HG03521 (cell line): ENCODE measurements at regions not wholly inside any gene's neighbourhood (a gene's known extent, or its start where the extent isn't known, plus 50 kb on each side); places are given as distances from the start of the nearest gene placed in this dataset.
"Not testable (repeated sequence)": the region's sequence is repeated elsewhere in the genome, so short reads cannot be mapped to it uniquely, and the experiment has no call there.

Experiments
- ATAC-seq: cut with Tn5 transposase; IDR thresholded peaks from one replicate; pipeline ENCODE4 v1.9.1; 2021; ENCODE audit warnings: mild to moderate bottlenecking, moderate library complexity; ENCODE audit not compliant: unreplicated experiment

DNA sequence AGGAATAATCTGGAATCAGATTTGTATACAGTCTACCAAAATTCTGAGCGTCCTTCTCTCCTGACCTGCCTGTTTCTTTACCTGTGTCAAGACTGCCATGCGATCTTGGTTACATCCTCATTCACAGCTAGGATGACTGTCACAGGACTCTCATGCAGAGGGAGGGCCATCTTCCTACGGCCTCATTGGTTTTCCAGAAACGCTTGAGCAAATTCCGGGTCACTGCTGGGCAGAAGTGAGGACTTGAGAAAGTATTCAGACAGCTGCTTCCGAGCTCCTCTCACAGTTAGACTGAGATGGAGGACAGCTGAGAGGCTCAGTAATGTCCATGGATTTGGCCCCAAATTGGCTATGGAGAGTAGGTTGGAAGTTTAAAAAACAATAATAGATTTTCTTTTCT is 94.2 kb downstream of the TFAP2C start:
- no peak for ATAC-seq

- no peak for ATAC-seq
Measured at GRCh38 chr20:56724241-56724757, 95.2 kb downstream of the TFAP2C start.

DNA sequence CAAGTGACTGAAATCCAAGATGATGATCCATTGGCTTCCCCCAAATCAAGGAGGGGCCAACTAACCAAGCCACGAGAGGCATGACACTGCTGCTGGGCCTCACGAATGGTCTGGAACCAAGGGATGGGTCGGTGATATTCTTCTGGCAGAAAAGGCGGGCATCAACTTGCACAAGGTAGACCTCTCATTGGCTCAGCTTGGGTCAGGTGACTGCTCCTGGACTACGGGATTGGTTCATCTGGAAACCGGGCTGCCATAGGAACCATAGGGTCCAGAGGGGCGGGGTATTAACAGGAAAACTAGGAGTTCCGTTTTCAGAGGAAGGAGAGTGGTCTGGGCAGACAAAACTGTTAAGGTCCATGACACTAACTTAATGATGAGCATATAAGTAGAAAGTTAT is 100.9 kb downstream of the TFAP2C start:
- ATAC-seq = no peak

GRCh38 chr20:56730996-56731395 is 101.9 kb downstream of the TFAP2C start:
- ATAC-seq = no peak

DNA sequence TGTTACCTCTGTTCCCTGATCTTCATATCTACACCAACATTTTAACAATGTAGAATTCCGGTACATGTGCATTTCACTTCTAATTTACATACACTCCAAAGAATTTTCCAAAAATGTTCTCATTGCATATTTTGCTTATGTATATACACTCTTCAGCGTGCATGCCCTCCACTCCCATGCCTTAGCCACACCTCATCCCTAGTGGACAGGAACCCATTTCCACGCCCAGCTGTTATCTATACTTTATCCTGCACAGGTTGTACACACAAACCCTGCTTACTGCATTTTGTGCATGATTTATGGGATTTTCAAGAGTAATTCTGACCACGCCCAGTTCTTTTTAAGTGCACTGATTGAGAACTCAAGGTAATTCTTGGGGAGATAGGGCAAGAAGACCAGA is 102.4 kb downstream of the TFAP2C start:
- ATAC-seq = no peak

GRCh38 chr20:56733967-56734366 is 104.9 kb downstream of the TFAP2C start:
- ATAC-seq = no peak

DNA sequence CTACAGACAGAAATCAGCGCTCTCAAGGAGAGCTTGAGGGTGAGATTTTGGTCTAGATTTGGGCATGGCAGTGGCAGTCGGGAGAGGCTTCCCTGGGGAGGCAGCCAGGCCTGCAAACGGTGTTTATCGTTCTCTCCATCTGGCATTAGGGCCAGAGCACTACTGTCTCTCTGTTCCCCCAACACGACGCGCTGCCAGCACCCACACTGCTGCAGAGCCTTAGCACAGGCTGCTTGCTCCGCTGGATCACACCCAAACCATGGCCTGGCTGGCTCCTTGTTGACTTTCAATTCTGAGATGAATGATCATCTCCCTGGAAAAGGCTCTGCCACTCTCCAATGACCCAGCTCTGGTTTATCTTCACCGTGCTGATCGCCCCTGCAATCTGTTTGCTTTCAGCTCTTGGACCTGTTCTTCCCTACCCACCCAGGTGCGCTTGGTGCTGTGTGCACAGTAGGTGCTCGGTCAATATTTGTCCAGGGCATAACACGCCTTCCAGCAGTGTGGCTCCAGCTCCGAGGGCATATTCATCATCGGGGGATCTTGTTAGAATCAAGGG is 106.1 kb downstream of the TFAP2C start:
- no peak for ATAC-seq

GRCh38 chr20:56736285-56736857 is 107.3 kb downstream of the TFAP2C start:
- ATAC-seq = no peak

DNA sequence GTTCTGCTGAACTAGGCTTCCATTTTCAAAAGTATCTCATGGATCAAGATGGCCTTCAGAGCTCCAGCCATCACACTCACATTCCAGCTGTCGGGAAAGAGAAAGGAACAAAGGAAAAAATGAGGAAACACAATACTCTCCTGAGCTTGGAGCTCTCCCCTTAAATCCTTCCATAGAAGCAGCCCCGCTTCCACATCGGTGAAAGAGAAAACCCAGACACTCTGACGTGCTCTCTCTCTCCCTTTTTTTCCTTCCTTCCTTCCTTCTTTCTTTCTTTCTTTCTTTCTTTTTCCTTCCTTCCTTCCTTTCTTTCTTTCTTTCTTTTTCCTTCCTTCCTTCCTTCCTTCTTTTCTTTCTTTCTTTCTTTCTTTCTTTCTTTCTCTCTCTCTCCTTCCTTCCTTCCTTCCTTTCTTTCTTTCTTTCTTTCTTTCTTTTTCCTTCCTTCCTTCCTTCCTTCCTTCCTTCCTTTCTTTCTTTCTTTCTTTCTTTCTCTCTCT is 115.3 kb downstream of the TFAP2C start:
- not testable (repeated sequence) for ATAC-seq

- no peak for ATAC-seq
Measured at GRCh38 chr20:56748476-56749377, 119.6 kb downstream of the TFAP2C start.

DNA sequence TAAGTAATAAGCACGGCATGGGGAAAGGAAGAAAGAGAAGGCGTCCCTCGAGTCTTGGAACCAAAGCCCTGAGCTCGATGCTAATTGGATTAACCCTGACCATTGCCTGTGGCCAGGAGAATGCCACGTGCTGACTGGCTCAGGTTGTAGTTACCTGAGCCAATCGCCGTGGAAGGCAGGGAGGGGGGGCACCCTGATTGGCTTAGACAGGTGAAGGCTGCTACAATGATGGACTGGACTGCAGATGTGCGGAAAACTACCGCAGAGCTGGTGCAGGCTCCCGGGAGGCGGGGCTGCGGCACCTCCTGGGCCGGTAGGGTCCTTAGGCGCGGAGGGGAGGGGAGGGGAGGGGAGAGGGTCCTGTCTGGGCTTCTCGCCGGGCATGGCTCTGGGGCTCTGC is 121.3 kb downstream of the TFAP2C start:
- ATAC-seq = no peak

- ATAC-seq = no peak
Measured at GRCh38 chr20:56752274-56752673, 123.2 kb downstream of the TFAP2C start.

GRCh38 chr20:56755201-56755600 is 126.1 kb downstream of the TFAP2C start:
- ATAC-seq = no peak

DNA sequence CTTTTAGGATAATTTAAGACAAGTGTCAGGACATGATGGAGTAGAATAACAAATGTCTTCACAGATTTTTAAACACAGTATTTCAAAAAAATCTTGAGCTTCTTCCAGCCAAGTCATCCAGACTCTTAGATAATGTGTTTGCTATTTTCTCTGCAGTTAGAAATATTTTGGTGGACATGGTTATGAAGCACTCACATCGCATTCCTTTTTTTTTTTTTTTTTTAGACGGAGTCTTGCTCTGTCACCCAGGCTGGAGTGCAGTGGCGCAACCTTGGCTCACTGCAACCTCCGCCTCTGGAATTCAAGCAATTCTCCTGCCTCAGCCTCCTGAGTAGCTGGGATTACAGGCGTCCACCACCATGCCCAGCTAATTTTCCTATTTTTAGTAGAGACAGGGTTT is 127.6 kb downstream of the TFAP2C start:
- not testable (repeated sequence) for ATAC-seq

DNA sequence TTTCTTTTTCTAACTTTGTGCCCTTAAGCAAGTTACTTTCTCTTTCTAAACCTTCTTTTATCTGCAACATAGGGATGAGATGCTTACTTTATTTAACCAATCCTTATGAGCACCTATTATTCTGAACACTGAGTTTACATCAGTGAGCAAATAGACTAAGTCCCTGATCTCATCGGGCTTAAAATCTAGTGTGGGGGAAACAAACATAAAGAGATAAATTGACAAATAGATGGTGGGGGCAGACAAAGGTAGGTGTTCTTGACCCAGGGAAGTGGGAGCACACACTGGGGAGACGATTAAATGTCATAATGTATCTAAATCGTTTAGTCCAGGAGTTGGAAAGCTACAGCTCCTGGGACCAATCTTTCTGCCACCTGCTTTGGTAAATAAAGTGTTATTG is 129.6 kb downstream of the TFAP2C start:
- ATAC-seq = no peak

GRCh38 chr20:56759741-56760278 is 130.7 kb downstream of the TFAP2C start:
- ATAC-seq = no peak

DNA sequence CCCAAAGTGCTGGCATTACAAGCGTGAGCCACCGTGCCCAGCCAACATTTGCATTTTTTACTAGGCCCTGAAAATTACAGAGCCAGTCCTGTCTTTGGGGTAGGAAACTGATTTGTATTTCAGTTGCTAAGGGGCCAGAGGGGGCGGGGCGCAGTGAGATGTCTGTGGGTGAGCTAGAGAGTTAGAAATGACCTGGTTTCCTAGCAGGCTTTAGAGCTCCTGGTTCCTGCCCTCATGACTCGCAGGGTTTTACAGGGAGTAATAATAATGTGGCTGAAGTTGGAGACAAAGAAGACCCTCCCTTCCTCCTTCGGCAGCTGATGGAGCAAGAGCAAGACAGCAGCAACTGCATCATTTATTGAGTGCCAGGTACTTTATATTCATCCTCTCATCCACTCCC is 131.5 kb downstream of the TFAP2C start:
- ATAC-seq = no peak

DNA sequence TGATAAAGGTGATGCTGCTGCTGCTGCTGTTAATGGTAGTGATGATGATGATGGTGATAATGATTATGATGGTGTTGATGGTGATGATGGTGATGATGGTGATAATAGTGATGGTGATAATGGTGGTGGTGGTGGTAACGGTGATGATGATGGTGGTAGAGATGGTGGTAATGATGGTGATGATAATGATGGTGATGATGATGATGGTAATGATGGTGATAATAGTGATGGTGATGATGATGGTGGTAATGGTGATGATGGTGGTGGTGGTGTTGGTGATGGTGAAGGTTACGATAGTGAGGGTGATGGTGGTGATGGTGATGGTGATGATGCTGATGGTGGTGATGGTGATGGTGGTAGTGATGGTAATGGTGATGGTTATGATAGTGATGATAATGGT is 132.3 kb downstream of the TFAP2C start:
- no peak for ATAC-seq

DNA sequence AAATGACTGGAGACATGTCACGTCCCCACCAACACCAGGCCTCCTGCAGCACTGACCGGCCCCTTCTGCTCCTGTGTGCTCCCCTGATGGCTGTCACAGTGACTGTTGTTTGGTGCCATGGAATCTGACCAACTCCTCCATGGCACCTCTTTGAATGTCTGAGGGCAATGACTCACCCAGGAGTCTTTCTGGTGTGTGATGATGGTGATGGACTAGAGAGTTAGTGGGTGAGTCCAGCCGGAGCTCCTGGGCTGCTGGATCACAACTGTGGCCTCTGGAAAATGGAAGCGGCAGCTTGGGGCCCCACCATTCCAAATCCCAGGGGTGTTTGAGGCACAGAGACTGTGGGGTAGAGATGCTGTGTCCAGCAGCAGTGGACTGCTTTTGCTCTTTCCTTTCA is 133.3 kb downstream of the TFAP2C start:
- no peak for ATAC-seq

DNA sequence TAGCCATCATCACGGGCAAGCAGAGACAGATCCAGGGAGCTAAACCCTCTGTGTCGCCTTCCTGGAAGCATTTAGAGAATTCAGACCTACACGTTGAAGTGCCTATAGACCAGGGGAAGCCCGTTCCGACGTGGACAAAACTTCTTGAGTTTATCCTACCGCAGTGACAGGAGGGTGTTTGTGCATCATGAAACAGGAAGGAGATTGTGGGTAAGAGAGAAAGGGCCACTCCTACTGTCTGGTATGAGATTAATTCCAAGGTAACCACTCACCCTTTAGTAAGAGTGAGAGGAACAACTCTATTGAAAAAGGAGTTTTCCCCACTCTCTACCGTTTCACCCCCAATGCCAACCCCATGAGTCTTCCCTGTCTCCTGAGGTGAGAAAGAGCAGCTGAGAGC is 133.7 kb downstream of the TFAP2C start:
- ATAC-seq = no peak

GRCh38 chr20:56764671-56765070 is 135.6 kb downstream of the TFAP2C start:
- no peak for ATAC-seq
